Mesendoderm (in vitro differentiated cells): ENCODE measurements at regions not wholly inside any gene's neighbourhood (a gene's known extent, or its start where the extent isn't known, plus 50 kb on each side); places are given as distances from the start of the nearest gene placed in this dataset.

Experiments
- DNase-seq: peaks from one replicate; pipeline ENCODE4 v3.0.0; 2013
- H2AK5ac ChIP-seq: 2 replicates; pipeline ENCODE4 v1.6.1; 2013; ENCODE audit warnings: low read length, inconsistent platforms
- H2BK120ac ChIP-seq: 2 replicates; pipeline ENCODE4 v1.6.1; 2013; ENCODE audit warnings: low read depth, mild to moderate bottlenecking, low read length, moderate library complexity, mixed read lengths
- H2BK15ac ChIP-seq: replicated peaks from 2 replicates; pipeline ENCODE4 v1.6.1; 2013; ENCODE audit warnings: low read depth, mild to moderate bottlenecking, moderate library complexity
- H2BK5ac ChIP-seq: 2 replicates; pipeline ENCODE4 v1.6.1; 2013; ENCODE audit warnings: low read length, inconsistent platforms
- H3K18ac ChIP-seq: 2 replicates; pipeline ENCODE4 v1.6.1; 2013; ENCODE audit warnings: mild to moderate bottlenecking, low read length, mixed read lengths
- H3K23ac ChIP-seq: one replicate; pipeline ENCODE4 v1.6.1; 2013; ENCODE audit warnings: low read length
- H3K27ac ChIP-seq: 2 replicates; pipeline ENCODE4 v1.5.1; 2013; ENCODE audit warnings: low read depth, mild to moderate bottlenecking, inconsistent platforms, low read length, moderate library complexity
- H3K27me3 ChIP-seq: 2 replicates; pipeline ENCODE4 v1.6.1; 2013; ENCODE audit warnings: low read length, control low read depth, mild to moderate bottlenecking, inconsistent platforms; ENCODE audit not compliant: insufficient read depth, poor library complexity
- H3K36me3 ChIP-seq: 2 replicates; pipeline ENCODE4 v1.6.1; 2013; ENCODE audit warnings: low read length, inconsistent platforms; ENCODE audit not compliant: control insufficient read depth, insufficient read depth
- H3K4ac ChIP-seq: one replicate; pipeline ENCODE4 v1.6.1; 2013; ENCODE audit warnings: low read depth, mild to moderate bottlenecking, low read length, moderate library complexity
- H3K4me1 ChIP-seq: 2 replicates; pipeline ENCODE4 v1.6.1; 2013; ENCODE audit warnings: low read depth, low read length, inconsistent platforms; ENCODE audit not compliant: control insufficient read depth
- H3K4me2 ChIP-seq: 2 replicates; pipeline ENCODE4 v1.6.1; 2013; ENCODE audit warnings: low read length
- H3K4me3 ChIP-seq: 2 replicates; pipeline ENCODE4 v1.5.1; 2013; ENCODE audit warnings: mild to moderate bottlenecking, low read length
- H3K56ac ChIP-seq: one replicate; pipeline ENCODE4 v1.6.1; 2013; ENCODE audit warnings: low read length
- H3K79me1 ChIP-seq: 2 replicates; pipeline ENCODE4 v1.6.1; 2013; ENCODE audit warnings: low read length, inconsistent platforms
- H3K79me2 ChIP-seq: 2 replicates; pipeline ENCODE4 v1.6.1; 2013; ENCODE audit warnings: mild to moderate bottlenecking, low read length; ENCODE audit not compliant: control insufficient read depth, insufficient read depth
- H3K9ac ChIP-seq: 2 replicates; pipeline ENCODE4 v1.6.1; 2013; ENCODE audit warnings: low read length, inconsistent platforms
- H4K5ac ChIP-seq: one replicate; pipeline ENCODE4 v1.6.1; 2013; ENCODE audit warnings: low read length
- H4K8ac ChIP-seq: one replicate; pipeline ENCODE4 v1.6.1; 2013; ENCODE audit warnings: low read depth, mild to moderate bottlenecking, control low read depth, low read length, moderate library complexity
- WGBS: extraction: QIAGEN DNeasy Blood & Tissue Kit; methylation state at CpG from one replicate; pipeline ENCODE4 v1.1.7; 2013; ENCODE audit warnings: low lambda C conversion rate, missing lambda C conversion rate; ENCODE audit not compliant: insufficient coverage; ENCODE audit errors: extremely low coverage; 5-methylcytosine and 5-hydroxymethylcytosine counted together

GRCh38 chr6:92762443-92763273 lies 656.7 kb downstream of the EPHA7 start:
- H2BK15ac ChIP-seq, result no peak overlapping the region
- no peak overlapping the region for H3K9ac ChIP-seq
- H3K4me3 ChIP-seq, result no peak overlapping the region
- no peaks in the 10 kb centered on the region for H3K79me2 ChIP-seq
- WGBS, result no CpG with 5 or more reads among the region's 3 CpGs
- H3K23ac ChIP-seq, result no peak overlapping the region
- no peak overlapping the region for H4K5ac ChIP-seq
- no peak overlapping the region for H3K18ac ChIP-seq
- no peaks in the 10 kb centered on the region for H3K36me3 ChIP-seq
- no peak overlapping the region for H2BK5ac ChIP-seq
- H3K4me2 ChIP-seq, result no peak overlapping the region
- DNase-seq, result no peak
- H3K27me3 ChIP-seq, result no peaks in the 10 kb centered on the region
- no peaks in the 10 kb centered on the region for H3K4me1 ChIP-seq
- no peak overlapping the region for H2BK120ac ChIP-seq
- no peak overlapping the region for H3K27ac ChIP-seq
- no peak overlapping the region for H3K4ac ChIP-seq
- no peak overlapping the region for H2AK5ac ChIP-seq
- H4K8ac ChIP-seq, result no peak overlapping the region
- H3K56ac ChIP-seq, result no peak overlapping the region
- no peaks in the 10 kb centered on the region for H3K79me1 ChIP-seq

- no peak overlapping the region for H3K4ac ChIP-seq
- H3K23ac ChIP-seq, result no peak overlapping the region
- no peaks in the 10 kb centered on the region for H3K27me3 ChIP-seq
- no peak overlapping the region for H3K18ac ChIP-seq
- H3K27ac ChIP-seq, result no peak overlapping the region
- H4K8ac ChIP-seq, result no peak overlapping the region
- H2AK5ac ChIP-seq, result no peak overlapping the region
- H2BK5ac ChIP-seq, result no peak overlapping the region
- no peak overlapping the region for H3K4me2 ChIP-seq
- H3K36me3 ChIP-seq, result no peaks in the 10 kb centered on the region
- no peak overlapping the region for H3K56ac ChIP-seq
- DNase-seq, result no peak
- no peaks in the 10 kb centered on the region for H3K4me1 ChIP-seq
- no peak overlapping the region for H3K4me3 ChIP-seq
- H3K9ac ChIP-seq, result no peak overlapping the region
- H3K79me1 ChIP-seq, result no peaks in the 10 kb centered on the region
- H2BK120ac ChIP-seq, result no peak overlapping the region
- no peak overlapping the region for H2BK15ac ChIP-seq
- H3K79me2 ChIP-seq, result no peaks in the 10 kb centered on the region
- WGBS, result no CpG with 5 or more reads among the region's 3 CpGs
- H4K5ac ChIP-seq, result no peak overlapping the region
Observed at GRCh38 chr6:92759178-92759577, 660.2 kb downstream of the EPHA7 start.

GRCh38 chr6:92757925-92758324 lies 661.4 kb downstream of the EPHA7 start:
- no peaks in the 10 kb centered on the region for H3K36me3 ChIP-seq
- no peak overlapping the region for H3K4me3 ChIP-seq
- no peak overlapping the region for H3K18ac ChIP-seq
- H3K79me2 ChIP-seq, result no peaks in the 10 kb centered on the region
- no peaks in the 10 kb centered on the region for H3K27me3 ChIP-seq
- H2BK15ac ChIP-seq, result no peak overlapping the region
- no peak overlapping the region for H3K56ac ChIP-seq
- no peak for DNase-seq
- no peak overlapping the region for H2BK120ac ChIP-seq
- no peak overlapping the region for H3K4ac ChIP-seq
- no peaks in the 10 kb centered on the region for H3K79me1 ChIP-seq
- H4K5ac ChIP-seq, result no peak overlapping the region
- H3K4me2 ChIP-seq, result no peak overlapping the region
- H3K27ac ChIP-seq, result no peak overlapping the region
- no peak overlapping the region for H4K8ac ChIP-seq
- H3K4me1 ChIP-seq, result no peaks in the 10 kb centered on the region
- H3K23ac ChIP-seq, result no peak overlapping the region
- H2BK5ac ChIP-seq, result no peak overlapping the region
- no peak overlapping the region for H3K9ac ChIP-seq
- 100% methylated on average over 1 of the region's 4 CpGs for WGBS
- no peak overlapping the region for H2AK5ac ChIP-seq

GRCh38 chr6:92756912-92757311 lies 662.4 kb downstream of the EPHA7 start:
- H2BK15ac ChIP-seq, result no peak overlapping the region
- no peak overlapping the region for H3K56ac ChIP-seq
- H4K5ac ChIP-seq, result no peak overlapping the region
- H3K27ac ChIP-seq, result no peak overlapping the region
- 100% methylated on average over 1 of the region's 4 CpGs for WGBS
- H3K9ac ChIP-seq, result no peak overlapping the region
- no peak overlapping the region for H3K23ac ChIP-seq
- H3K4ac ChIP-seq, result no peak overlapping the region
- no peak overlapping the region for H2AK5ac ChIP-seq
- H3K79me1 ChIP-seq, result no peaks in the 10 kb centered on the region
- H3K4me3 ChIP-seq, result no peak overlapping the region
- H2BK120ac ChIP-seq, result no peak overlapping the region
- DNase-seq, result no peak
- no peaks in the 10 kb centered on the region for H3K27me3 ChIP-seq
- H3K4me2 ChIP-seq, result no peak overlapping the region
- H3K18ac ChIP-seq, result no peak overlapping the region
- no peak overlapping the region for H2BK5ac ChIP-seq
- no peaks in the 10 kb centered on the region for H3K79me2 ChIP-seq
- H3K4me1 ChIP-seq, result no peaks in the 10 kb centered on the region
- H4K8ac ChIP-seq, result no peak overlapping the region
- no peaks in the 10 kb centered on the region for H3K36me3 ChIP-seq

GRCh38 chr6:92753956-92754355 lies 665.4 kb downstream of the EPHA7 start:
- Histone ChIP-seq H3K9ac (no peak overlapping the region), H3K18ac (no peak overlapping the region), H3K36me3 (no peaks in the 10 kb centered on the region), H3K79me2 (no peaks in the 10 kb centered on the region), H3K56ac (no peak overlapping the region), H3K79me1 (no peaks in the 10 kb centered on the region), H3K27me3 (no peaks in the 10 kb centered on the region), H3K4me3 (no peak overlapping the region), H3K27ac (no peak overlapping the region), H3K23ac (no peak overlapping the region), H2BK5ac (no peak overlapping the region), H2BK15ac (no peak overlapping the region), H4K8ac (no peak overlapping the region), H3K4ac (no peak overlapping the region), H4K5ac (no peak overlapping the region), H2BK120ac (no peak overlapping the region), H2AK5ac (no peak overlapping the region), H3K4me1 (no peaks in the 10 kb centered on the region), H3K4me2 (no peak overlapping the region)
- no CpG with 5 or more reads among the region's 4 CpGs for WGBS
- DNase-seq, result no peak

GRCh38 chr6:92752114-92752513 lies 667.2 kb downstream of the EPHA7 start:
- H3K4ac ChIP-seq, result no peak overlapping the region
- no peak overlapping the region for H3K4me3 ChIP-seq
- no peaks in the 10 kb centered on the region for H3K27me3 ChIP-seq
- no peak overlapping the region for H3K9ac ChIP-seq
- H3K79me2 ChIP-seq, result no peaks in the 10 kb centered on the region
- H4K5ac ChIP-seq, result no peak overlapping the region
- H3K79me1 ChIP-seq, result no peaks in the 10 kb centered on the region
- no peak overlapping the region for H3K23ac ChIP-seq
- no peak overlapping the region for H4K8ac ChIP-seq
- no peak overlapping the region for H3K56ac ChIP-seq
- no peak overlapping the region for H3K4me2 ChIP-seq
- no peak overlapping the region for H3K27ac ChIP-seq
- no peak overlapping the region for H2BK120ac ChIP-seq
- no peak overlapping the region for H2BK5ac ChIP-seq
- H3K36me3 ChIP-seq, result no peaks in the 10 kb centered on the region
- no peaks in the 10 kb centered on the region for H3K4me1 ChIP-seq
- no peak overlapping the region for H2BK15ac ChIP-seq
- no peak overlapping the region for H3K18ac ChIP-seq
- DNase-seq, result no peak
- H2AK5ac ChIP-seq, result no peak overlapping the region
